Astrocyte (in vitro differentiated cells and primary cell): ENCODE measurements at regions not wholly inside any gene's neighbourhood (a gene's known extent, or its start where the extent isn't known, plus 50 kb on each side); places are given as distances from the start of the nearest gene placed in this dataset.

ENCODE experiments used
- EZH2 ChIP-seq: IDR thresholded peaks from 2 replicates; pipeline ENCODE4 v1.6.1; 2012; ENCODE audit warnings: mild to moderate bottlenecking, low read length, inconsistent platforms; ENCODE audit not compliant: insufficient read depth
- TF ChIP-seq, protein P1 (sequence below): IDR thresholded peaks from 2 replicates; pipeline ENCODE4 v1.5.1; 2011; ENCODE audit warnings: low read depth, mild to moderate bottlenecking, inconsistent platforms, low read length, moderate library complexity; ENCODE audit not compliant: insufficient read depth

DNA sequence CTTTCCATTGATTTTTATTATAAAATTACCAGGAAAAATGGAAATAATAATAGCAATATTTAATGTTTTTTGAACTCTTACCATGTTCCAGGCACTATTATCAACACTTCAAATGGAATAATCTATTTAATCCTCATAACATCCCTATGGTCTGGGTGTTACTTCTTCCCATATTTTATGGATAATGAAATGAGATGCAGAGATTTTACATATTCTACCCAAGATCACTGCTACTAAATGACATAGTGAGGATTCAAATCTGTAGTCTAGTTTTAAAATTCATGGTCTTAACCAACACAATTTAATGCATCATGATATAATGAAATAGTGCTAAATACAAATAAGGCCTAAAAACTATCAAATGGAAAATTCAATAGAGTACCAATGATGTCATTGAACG lies 70.4 kb upstream of the COL3A1 start:
- TF ChIP-seq, protein P1, sequence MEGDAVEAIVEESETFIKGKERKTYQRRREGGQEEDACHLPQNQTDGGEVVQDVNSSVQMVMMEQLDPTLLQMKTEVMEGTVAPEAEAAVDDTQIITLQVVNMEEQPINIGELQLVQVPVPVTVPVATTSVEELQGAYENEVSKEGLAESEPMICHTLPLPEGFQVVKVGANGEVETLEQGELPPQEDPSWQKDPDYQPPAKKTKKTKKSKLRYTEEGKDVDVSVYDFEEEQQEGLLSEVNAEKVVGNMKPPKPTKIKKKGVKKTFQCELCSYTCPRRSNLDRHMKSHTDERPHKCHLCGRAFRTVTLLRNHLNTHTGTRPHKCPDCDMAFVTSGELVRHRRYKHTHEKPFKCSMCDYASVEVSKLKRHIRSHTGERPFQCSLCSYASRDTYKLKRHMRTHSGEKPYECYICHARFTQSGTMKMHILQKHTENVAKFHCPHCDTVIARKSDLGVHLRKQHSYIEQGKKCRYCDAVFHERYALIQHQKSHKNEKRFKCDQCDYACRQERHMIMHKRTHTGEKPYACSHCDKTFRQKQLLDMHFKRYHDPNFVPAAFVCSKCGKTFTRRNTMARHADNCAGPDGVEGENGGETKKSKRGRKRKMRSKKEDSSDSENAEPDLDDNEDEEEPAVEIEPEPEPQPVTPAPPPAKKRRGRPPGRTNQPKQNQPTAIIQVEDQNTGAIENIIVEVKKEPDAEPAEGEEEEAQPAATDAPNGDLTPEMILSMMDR: no peak
- TF ChIP-seq EZH2: no peak
